ENCODE measurements at regions not wholly inside any gene's neighbourhood (a gene's known extent, or its start where the extent isn't known, plus 50 kb on each side); places are given as distances from the start of the nearest gene placed in this dataset.
"Not testable (repeated sequence)": the region's sequence is repeated elsewhere in the genome, so short reads cannot be mapped to it uniquely, and the experiment has no call there.

DNA sequence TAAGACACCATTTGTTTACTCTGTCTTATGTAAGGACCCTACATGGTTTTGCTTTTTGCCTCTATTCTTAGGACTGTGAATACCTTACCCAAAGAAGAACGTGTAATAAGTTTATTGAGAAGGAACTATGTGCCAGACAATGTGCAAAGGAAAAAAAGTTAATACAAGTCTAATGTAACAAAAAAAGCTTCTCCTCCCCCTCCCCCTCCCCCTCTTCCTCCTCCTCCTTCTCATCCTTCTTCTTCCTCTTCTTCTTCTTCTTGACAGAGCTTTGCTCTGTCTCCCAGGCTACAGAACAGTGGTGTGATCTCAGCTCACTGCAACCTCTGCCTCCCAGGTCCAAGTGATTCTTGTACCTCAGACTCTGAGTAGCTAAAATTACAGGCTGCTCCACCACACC lies 50.9 kb upstream of the MITF start:
- DNase-seq (ENCODE audit: low read depth): no peak
- CTCF ChIA-PET: interaction anchor here (0.6 to 5.7 kb wide), 2 partner anchors 104 to 262 kb away, joined by 5 to 79 read pairs; no protein-coding TSS in a partner anchor
- H3K27me3 ChIP-seq (ENCODE audit: control insufficient read depth, insufficient read depth, low read length): no peaks in the 10 kb centered on the region
- no peak overlapping the region for H3K4me3 ChIP-seq (ENCODE audit: low read depth, low read length)
- POLR2A ChIA-PET: no interaction called here
- no peaks in the 10 kb centered on the region for H3K36me3 ChIP-seq (ENCODE audit: control insufficient read depth, insufficient read depth, low read length)
- TF ChIP-seq, protein P1, sequence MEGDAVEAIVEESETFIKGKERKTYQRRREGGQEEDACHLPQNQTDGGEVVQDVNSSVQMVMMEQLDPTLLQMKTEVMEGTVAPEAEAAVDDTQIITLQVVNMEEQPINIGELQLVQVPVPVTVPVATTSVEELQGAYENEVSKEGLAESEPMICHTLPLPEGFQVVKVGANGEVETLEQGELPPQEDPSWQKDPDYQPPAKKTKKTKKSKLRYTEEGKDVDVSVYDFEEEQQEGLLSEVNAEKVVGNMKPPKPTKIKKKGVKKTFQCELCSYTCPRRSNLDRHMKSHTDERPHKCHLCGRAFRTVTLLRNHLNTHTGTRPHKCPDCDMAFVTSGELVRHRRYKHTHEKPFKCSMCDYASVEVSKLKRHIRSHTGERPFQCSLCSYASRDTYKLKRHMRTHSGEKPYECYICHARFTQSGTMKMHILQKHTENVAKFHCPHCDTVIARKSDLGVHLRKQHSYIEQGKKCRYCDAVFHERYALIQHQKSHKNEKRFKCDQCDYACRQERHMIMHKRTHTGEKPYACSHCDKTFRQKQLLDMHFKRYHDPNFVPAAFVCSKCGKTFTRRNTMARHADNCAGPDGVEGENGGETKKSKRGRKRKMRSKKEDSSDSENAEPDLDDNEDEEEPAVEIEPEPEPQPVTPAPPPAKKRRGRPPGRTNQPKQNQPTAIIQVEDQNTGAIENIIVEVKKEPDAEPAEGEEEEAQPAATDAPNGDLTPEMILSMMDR (IDR thresholded peaks at IDR 0.05; ENCODE audit: insufficient read depth, low read depth, low read length): no peak

- Histone ChIP-seq H3K4me3 (ENCODE audit: low read depth, low read length) (no peak overlapping the region), H3K27me3 (ENCODE audit: control insufficient read depth, insufficient read depth, low read length) (no peaks in the 10 kb centered on the region), H3K36me3 (ENCODE audit: control insufficient read depth, insufficient read depth, low read length) (no peaks in the 10 kb centered on the region)
- CTCF ChIA-PET: interaction anchor here (0.7 to 5.7 kb wide), 3 partner anchors 16 to 168 kb away, joined by 3 to 79 read pairs (median 3); no protein-coding TSS in a partner anchor
- no peak for DNase-seq (ENCODE audit: low read depth)
- POLR2A ChIA-PET: no interaction called here
- TF ChIP-seq, protein P1 (IDR thresholded peaks at IDR 0.05; ENCODE audit: insufficient read depth, low read depth, low read length): no peak
Measured at GRCh38 chr3:69687641-69688040, 51.6 kb upstream of the MITF start.

DNA sequence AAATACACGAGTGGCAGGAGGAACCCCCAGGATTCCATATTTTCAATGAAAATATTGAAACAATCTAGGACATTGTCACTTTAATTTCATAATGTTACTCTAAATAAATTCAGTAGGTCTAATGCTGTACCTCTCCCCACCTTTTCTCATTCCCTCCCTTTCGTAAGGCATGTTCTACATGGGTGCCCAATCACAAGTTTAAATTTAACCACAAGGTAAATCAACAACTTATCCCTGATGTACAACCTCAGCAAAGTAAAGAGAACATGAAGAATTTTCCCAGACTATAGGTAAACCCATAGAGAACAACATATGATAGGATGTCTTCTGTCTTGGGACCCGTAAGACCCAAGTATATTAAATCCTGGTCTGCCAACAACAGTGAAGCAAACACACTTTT lies 53.2 kb upstream of the MITF start:
- ChIA-PET CTCF (interaction anchor here (5.7 kb wide), 1 partner anchor 106 kb away, joined by 79 read pairs; no protein-coding TSS in a partner anchor), POLR2A (no interaction called here)
- TF ChIP-seq, protein P1 (IDR thresholded peaks at IDR 0.05; ENCODE audit: insufficient read depth, low read depth, low read length): no peak
- no peak for DNase-seq (ENCODE audit: low read depth)
- no peak overlapping the region for H3K4me3 ChIP-seq (ENCODE audit: low read depth, low read length)
- H3K27me3 ChIP-seq (ENCODE audit: control insufficient read depth, insufficient read depth, low read length): peaks cover 6% of the 10 kb centered on the region
- H3K36me3 ChIP-seq (ENCODE audit: control insufficient read depth, insufficient read depth, low read length): no peaks in the 10 kb centered on the region

- Histone ChIP-seq H3K36me3 (ENCODE audit: control insufficient read depth, insufficient read depth, low read length) (no peaks in the 10 kb centered on the region), H3K4me3 (ENCODE audit: low read depth, low read length) (no peak overlapping the region), H3K27me3 (ENCODE audit: control insufficient read depth, insufficient read depth, low read length) (peaks cover 7% of the 10 kb centered on the region)
- TF ChIP-seq, protein P1 (IDR thresholded peaks at IDR 0.05; ENCODE audit: insufficient read depth, low read depth, low read length): no peak
- ChIA-PET CTCF (interaction anchor here (0.7 kb wide), 2 partner anchors 171 to 579 kb away, joined by 3 to 4 read pairs; no protein-coding TSS in a partner anchor), POLR2A (no interaction called here)
- DNase-seq (ENCODE audit: low read depth): no peak
Measured at GRCh38 chr3:69684309-69684961, 54.8 kb upstream of the MITF start.

DNA sequence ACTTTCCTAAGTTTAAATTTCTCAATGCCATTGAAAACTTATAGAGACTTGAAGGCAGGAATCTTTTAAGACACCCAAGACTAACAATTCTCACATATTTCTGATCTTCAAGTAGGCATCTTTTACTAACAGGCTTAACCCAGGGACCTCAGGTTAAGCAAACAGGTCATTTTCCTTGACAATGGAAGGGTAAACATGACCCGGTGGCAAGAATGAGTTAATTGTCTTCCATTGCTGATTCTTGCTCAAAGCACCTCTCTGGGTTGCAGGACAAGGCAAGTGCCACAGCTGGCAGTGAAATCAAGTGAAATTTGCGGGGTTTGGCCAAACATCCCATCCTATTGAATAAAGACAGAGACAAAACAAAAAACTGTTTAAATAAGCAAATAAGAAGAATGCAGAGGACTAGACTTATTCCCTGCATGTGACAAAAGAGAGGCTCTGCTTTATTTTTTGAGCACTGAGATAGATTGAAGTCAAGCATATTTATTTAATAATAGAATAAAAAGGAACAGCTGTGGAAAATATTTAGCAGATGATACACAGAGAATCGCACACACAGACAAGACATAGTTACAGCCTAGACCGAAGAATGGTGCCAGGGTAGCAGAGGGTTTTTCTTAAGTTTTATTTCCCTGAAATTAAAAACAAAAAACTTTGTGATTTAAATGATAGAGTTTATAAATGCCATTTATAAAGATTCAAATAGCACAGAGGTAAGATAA lies 56.0 kb upstream of the MITF start:
- no peak for DNase-seq (ENCODE audit: low read depth)
- Histone ChIP-seq H3K36me3 (ENCODE audit: control insufficient read depth, insufficient read depth, low read length) (no peaks in the 10 kb centered on the region), H3K4me3 (ENCODE audit: low read depth, low read length) (no peak overlapping the region), H3K27me3 (ENCODE audit: control insufficient read depth, insufficient read depth, low read length) (peaks cover 7% of the 10 kb centered on the region)
- TF ChIP-seq, protein P1 (IDR thresholded peaks at IDR 0.05; ENCODE audit: insufficient read depth, low read depth, low read length): no peak
- CTCF ChIA-PET: interaction anchor here (1.1 kb wide), 2 partner anchors 8 to 11 kb away, joined by 4 to 6 read pairs; no protein-coding TSS in a partner anchor
- POLR2A ChIA-PET: no interaction called here

DNA sequence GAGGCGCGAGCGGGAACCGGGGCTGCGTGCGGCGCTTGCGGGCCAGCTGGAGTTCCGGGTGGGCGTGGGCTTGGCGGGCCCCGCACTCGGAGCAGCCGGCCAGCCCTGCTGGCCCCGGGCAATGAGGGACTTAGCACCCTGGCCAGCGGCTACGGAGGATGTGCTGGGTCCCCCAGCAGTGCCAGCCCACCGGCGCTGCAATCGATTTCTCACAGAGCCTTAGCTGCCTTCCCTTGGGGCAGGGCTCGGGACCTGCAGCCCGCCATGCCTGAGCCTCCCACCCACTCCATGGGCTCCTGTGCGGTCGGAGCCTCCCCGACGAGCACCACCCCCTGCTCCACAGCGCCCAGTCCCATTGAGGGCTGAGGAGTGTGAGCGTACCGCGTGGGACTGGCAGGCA lies 61.8 kb upstream of the MITF start:
- POLR2A ChIA-PET; H3K36me3 ChIP-seq (ENCODE audit: control insufficient read depth, insufficient read depth, low read length); DNase-seq (ENCODE audit: low read depth); H3K27me3 ChIP-seq (ENCODE audit: control insufficient read depth, insufficient read depth, low read length); H3K4me3 ChIP-seq (ENCODE audit: low read depth, low read length); CTCF ChIA-PET: not testable (repeated sequence)
